ENCODE measurements at regions not wholly inside any gene's neighbourhood (a gene's known extent, or its start where the extent isn't known, plus 50 kb on each side); places are given as distances from the start of the nearest gene placed in this dataset.

DNA sequence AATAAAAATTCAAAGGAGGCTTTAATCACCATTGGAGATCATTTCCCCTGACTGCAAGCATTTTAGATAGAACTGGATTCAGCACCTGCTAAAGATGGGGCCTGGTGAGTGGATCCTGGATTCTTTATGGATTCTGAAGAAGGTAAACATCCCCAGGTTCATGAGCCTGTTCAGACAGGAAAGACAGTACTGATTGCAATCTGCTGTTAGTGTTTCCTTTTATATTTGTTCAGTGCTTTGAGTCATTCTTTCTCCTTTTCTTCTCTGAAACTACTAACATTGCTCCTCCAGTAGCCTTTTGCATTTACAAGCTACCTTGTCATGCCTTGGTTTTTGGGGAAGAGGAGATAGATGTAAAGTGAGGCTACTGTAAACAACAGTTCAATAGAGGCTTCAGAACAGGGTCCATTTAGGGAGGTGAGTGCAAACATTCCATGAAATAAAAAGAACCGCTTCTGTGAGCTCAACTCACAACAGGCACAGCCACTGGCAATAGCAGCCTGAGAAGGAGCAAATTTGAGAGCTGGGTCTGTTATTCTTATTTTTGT is 66.4 kb upstream of the PRL start:
- no peaks in the 10 kb centered on the region for H3K27me3 ChIP-seq (ENCODE audit: insufficient read depth, low read length)
- H3K79me2 ChIP-seq (ENCODE audit: insufficient read depth, low read length) = no peaks in the 10 kb centered on the region
- H4K20me1 ChIP-seq (ENCODE audit: insufficient read depth, low read length) = no peaks in the 10 kb centered on the region
- H2AFZ ChIP-seq (ENCODE audit: low read length) = peak overlapping the region; percentile 20
- H3K36me3 ChIP-seq (ENCODE audit: insufficient read depth, low read length) = no peaks in the 10 kb centered on the region
- H3K4me2 ChIP-seq (ENCODE audit: insufficient read depth, low read length) = peak overlapping the region; percentile 4
- TF ChIP-seq, protein P1, sequence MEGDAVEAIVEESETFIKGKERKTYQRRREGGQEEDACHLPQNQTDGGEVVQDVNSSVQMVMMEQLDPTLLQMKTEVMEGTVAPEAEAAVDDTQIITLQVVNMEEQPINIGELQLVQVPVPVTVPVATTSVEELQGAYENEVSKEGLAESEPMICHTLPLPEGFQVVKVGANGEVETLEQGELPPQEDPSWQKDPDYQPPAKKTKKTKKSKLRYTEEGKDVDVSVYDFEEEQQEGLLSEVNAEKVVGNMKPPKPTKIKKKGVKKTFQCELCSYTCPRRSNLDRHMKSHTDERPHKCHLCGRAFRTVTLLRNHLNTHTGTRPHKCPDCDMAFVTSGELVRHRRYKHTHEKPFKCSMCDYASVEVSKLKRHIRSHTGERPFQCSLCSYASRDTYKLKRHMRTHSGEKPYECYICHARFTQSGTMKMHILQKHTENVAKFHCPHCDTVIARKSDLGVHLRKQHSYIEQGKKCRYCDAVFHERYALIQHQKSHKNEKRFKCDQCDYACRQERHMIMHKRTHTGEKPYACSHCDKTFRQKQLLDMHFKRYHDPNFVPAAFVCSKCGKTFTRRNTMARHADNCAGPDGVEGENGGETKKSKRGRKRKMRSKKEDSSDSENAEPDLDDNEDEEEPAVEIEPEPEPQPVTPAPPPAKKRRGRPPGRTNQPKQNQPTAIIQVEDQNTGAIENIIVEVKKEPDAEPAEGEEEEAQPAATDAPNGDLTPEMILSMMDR (IDR thresholded peaks at IDR 0.05; ENCODE audit: extremely low read depth, low read depth, low read length) = no peak
- peaks cover 17% of the 10 kb centered on the region for H3K4me1 ChIP-seq (ENCODE audit: insufficient read depth, low read length)
- DNase-seq (ENCODE audit: insufficient read length, low spot score, missing footprints) = no peak
- H3K4me3 ChIP-seq (ENCODE audit: insufficient read depth, low read length) = no peak overlapping the region
- H3K27ac ChIP-seq (ENCODE audit: low read depth, low read length) = no peak overlapping the region
- no peaks in the 10 kb centered on the region for H3K9me3 ChIP-seq (ENCODE audit: low read depth, low read length)

GRCh38 chr6:22363714-22364239 is 66.9 kb upstream of the PRL start:
- Histone ChIP-seq H3K79me2 (ENCODE audit: insufficient read depth, low read length) (no peaks in the 10 kb centered on the region), H3K27ac (ENCODE audit: low read depth, low read length) (no peak overlapping the region), H3K27me3 (ENCODE audit: insufficient read depth, low read length) (no peaks in the 10 kb centered on the region), H3K4me2 (ENCODE audit: insufficient read depth, low read length) (peak overlapping the region; percentile 4), H4K20me1 (ENCODE audit: insufficient read depth, low read length) (no peaks in the 10 kb centered on the region), H3K9me3 (ENCODE audit: low read depth, low read length) (no peaks in the 10 kb centered on the region), H2AFZ (ENCODE audit: low read length) (peak overlapping the region; percentile 20), H3K4me1 (ENCODE audit: insufficient read depth, low read length) (peaks cover 17% of the 10 kb centered on the region), H3K36me3 (ENCODE audit: insufficient read depth, low read length) (no peaks in the 10 kb centered on the region), H3K4me3 (ENCODE audit: insufficient read depth, low read length) (no peak overlapping the region)
- TF ChIP-seq, protein P1 (IDR thresholded peaks at IDR 0.05; ENCODE audit: extremely low read depth, low read depth, low read length) = no peak
- no peak for DNase-seq (ENCODE audit: insufficient read length, low spot score, missing footprints)

DNA sequence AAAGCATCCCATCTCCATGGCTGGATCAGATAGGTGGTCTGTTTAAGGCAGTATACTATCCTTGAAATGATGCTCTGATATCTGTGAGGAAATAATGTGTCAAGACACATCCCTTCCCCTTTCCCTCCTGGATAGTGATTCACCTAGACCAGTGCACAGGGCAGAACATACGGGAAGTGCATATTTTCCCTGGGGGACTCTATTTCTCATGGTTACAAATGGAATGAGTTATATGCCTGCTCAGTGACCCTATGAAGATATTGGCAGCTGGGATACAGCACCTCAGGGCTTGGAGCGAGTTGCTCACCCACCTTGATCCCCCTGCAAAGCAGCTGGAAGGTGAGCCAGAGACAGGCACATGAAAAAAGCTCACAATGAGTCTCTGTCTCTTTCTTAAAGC is 67.5 kb upstream of the PRL start:
- Histone ChIP-seq H3K4me3 (ENCODE audit: insufficient read depth, low read length) (no peak overlapping the region), H3K27me3 (ENCODE audit: insufficient read depth, low read length) (no peaks in the 10 kb centered on the region), H3K4me1 (ENCODE audit: insufficient read depth, low read length) (peaks cover 17% of the 10 kb centered on the region), H3K27ac (ENCODE audit: low read depth, low read length) (no peak overlapping the region), H2AFZ (ENCODE audit: low read length) (peak overlapping the region; percentile 20), H3K9me3 (ENCODE audit: low read depth, low read length) (no peaks in the 10 kb centered on the region), H3K36me3 (ENCODE audit: insufficient read depth, low read length) (no peaks in the 10 kb centered on the region), H3K4me2 (ENCODE audit: insufficient read depth, low read length) (peak overlapping the region; percentile 4), H3K79me2 (ENCODE audit: insufficient read depth, low read length) (no peaks in the 10 kb centered on the region), H4K20me1 (ENCODE audit: insufficient read depth, low read length) (no peaks in the 10 kb centered on the region)
- TF ChIP-seq, protein P1 (IDR thresholded peaks at IDR 0.05; ENCODE audit: extremely low read depth, low read depth, low read length) = no peak
- DNase-seq (ENCODE audit: insufficient read length, low spot score, missing footprints) = peak; percentile 81

GRCh38 chr6:22366214-22366613 is 69.4 kb upstream of the PRL start:
- Histone ChIP-seq H3K4me3 (ENCODE audit: insufficient read depth, low read length) (no peak overlapping the region), H3K4me2 (ENCODE audit: insufficient read depth, low read length) (no peak overlapping the region), H2AFZ (ENCODE audit: low read length) (no peak overlapping the region), H3K27ac (ENCODE audit: low read depth, low read length) (no peak overlapping the region), H3K27me3 (ENCODE audit: insufficient read depth, low read length) (no peaks in the 10 kb centered on the region), H3K36me3 (ENCODE audit: insufficient read depth, low read length) (no peaks in the 10 kb centered on the region), H4K20me1 (ENCODE audit: insufficient read depth, low read length) (no peaks in the 10 kb centered on the region), H3K79me2 (ENCODE audit: insufficient read depth, low read length) (no peaks in the 10 kb centered on the region), H3K9me3 (ENCODE audit: low read depth, low read length) (no peaks in the 10 kb centered on the region), H3K4me1 (ENCODE audit: insufficient read depth, low read length) (peaks cover 17% of the 10 kb centered on the region)
- TF ChIP-seq, protein P1 (IDR thresholded peaks at IDR 0.05; ENCODE audit: extremely low read depth, low read depth, low read length) = no peak
- no peak for DNase-seq (ENCODE audit: insufficient read length, low spot score, missing footprints)

All from osteoblast (primary cell).